ENCODE measurements at regions not wholly inside any gene's neighbourhood (a gene's known extent, or its start where the extent isn't known, plus 50 kb on each side); places are given as distances from the start of the nearest gene placed in this dataset.
A peak's percentile ranks its signal among the peaks of the same experiment; 100 is the strongest.

GRCh38 chr12:4824380-4824779 lies 85.3 kb upstream of the KCNA1 start:
- BruUV-seq (replicated peaks) = no TSS peak
- Histone ChIP-seq H3K4me3 (replicated peaks in 1 of 2; ENCODE audit: low read depth in 1 of 2, low read length in 2 of 2) (no peak overlapping the region), H3K9me2 (ENCODE audit: insufficient read depth) (no peaks in the 10 kb centered on the region), H4K20me1 (ENCODE audit: insufficient read depth) (no peaks in the 10 kb centered on the region), H3K27ac (ENCODE audit: low read depth, low read length) (no peak overlapping the region), H3K27me3 (ENCODE audit: insufficient read depth, low read length) (peaks cover 82% of the 10 kb centered on the region), H3K36me3 (ENCODE audit: control insufficient read depth in 1 of 2, insufficient read depth in 2 of 2, low read length in 2 of 2) (no peaks in the 10 kb centered on the region), H3K9ac (ENCODE audit: low read length) (no peak overlapping the region), H2AFZ (ENCODE audit: low read depth, low read length, poor library complexity, severe bottlenecking) (no peak overlapping the region), H3K9me3 (ENCODE audit: control insufficient read depth in 1 of 2, insufficient read depth in 1 of 2, low read depth in 1 of 2, low read length in 2 of 2) (no peaks in the 10 kb centered on the region), H3K79me2 (ENCODE audit: insufficient read depth, low read length) (no peaks in the 10 kb centered on the region), H3K4me1 (ENCODE audit: control insufficient read depth in 1 of 2, insufficient read depth in 2 of 2, low read length in 2 of 2) (peaks cover 0 to 8% of the 10 kb centered on the region in 2 experiments; a peak in 1 of 4 replicates), H3K4me2 (ENCODE audit: low read length) (no peak overlapping the region; the same call in 1 of the 2 replicates)
- RAD21 ChIA-PET (ENCODE audit: low non-redundant PET in 1 of 2, low total read pairs in 2 of 2, uncharacterized antibody in 2 of 2, unreplicated experiment in 2 of 2) = no interaction called here
- CTCF ChIA-PET = no interaction called here
- intact Hi-C loops (cut with micrococcal nuclease) = no loop called here
- DNase-seq (ENCODE audit: low read depth, low spot score) (no peak), ATAC-seq (peak; percentile 47; the same call in 1 of the 2 replicates)
- TF ChIP-seq YY1 (IDR thresholded peaks at IDR 0.05; ENCODE audit: extremely low read depth, insufficient replicate concordance, low read depth, low read length) = no peak
- TF ChIP-seq EZH2 (IDR thresholded peaks at IDR 0.05) = no peak
- TF ChIP-seq, protein P1, sequence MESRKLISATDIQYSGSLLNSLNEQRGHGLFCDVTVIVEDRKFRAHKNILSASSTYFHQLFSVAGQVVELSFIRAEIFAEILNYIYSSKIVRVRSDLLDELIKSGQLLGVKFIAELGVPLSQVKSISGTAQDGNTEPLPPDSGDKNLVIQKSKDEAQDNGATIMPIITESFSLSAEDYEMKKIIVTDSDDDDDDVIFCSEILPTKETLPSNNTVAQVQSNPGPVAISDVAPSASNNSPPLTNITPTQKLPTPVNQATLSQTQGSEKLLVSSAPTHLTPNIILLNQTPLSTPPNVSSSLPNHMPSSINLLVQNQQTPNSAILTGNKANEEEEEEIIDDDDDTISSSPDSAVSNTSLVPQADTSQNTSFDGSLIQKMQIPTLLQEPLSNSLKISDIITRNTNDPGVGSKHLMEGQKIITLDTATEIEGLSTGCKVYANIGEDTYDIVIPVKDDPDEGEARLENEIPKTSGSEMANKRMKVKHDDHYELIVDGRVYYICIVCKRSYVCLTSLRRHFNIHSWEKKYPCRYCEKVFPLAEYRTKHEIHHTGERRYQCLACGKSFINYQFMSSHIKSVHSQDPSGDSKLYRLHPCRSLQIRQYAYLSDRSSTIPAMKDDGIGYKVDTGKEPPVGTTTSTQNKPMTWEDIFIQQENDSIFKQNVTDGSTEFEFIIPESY (IDR thresholded peaks at IDR 0.05; ENCODE audit: extremely low read depth, insufficient replicate concordance, low read length) = no peak
- no peak for TF ChIP-seq ZNF274 (IDR thresholded peaks at IDR 0.05; ENCODE audit: low read depth, low read length)
- TF ChIP-seq, protein P2, sequence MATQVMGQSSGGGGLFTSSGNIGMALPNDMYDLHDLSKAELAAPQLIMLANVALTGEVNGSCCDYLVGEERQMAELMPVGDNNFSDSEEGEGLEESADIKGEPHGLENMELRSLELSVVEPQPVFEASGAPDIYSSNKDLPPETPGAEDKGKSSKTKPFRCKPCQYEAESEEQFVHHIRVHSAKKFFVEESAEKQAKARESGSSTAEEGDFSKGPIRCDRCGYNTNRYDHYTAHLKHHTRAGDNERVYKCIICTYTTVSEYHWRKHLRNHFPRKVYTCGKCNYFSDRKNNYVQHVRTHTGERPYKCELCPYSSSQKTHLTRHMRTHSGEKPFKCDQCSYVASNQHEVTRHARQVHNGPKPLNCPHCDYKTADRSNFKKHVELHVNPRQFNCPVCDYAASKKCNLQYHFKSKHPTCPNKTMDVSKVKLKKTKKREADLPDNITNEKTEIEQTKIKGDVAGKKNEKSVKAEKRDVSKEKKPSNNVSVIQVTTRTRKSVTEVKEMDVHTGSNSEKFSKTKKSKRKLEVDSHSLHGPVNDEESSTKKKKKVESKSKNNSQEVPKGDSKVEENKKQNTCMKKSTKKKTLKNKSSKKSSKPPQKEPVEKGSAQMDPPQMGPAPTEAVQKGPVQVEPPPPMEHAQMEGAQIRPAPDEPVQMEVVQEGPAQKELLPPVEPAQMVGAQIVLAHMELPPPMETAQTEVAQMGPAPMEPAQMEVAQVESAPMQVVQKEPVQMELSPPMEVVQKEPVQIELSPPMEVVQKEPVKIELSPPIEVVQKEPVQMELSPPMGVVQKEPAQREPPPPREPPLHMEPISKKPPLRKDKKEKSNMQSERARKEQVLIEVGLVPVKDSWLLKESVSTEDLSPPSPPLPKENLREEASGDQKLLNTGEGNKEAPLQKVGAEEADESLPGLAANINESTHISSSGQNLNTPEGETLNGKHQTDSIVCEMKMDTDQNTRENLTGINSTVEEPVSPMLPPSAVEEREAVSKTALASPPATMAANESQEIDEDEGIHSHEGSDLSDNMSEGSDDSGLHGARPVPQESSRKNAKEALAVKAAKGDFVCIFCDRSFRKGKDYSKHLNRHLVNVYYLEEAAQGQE (IDR thresholded peaks at IDR 0.05; ENCODE audit: low read depth) = no peak
- no peak for TF ChIP-seq SIN3A (IDR thresholded peaks at IDR 0.05; ENCODE audit: low read depth)
- TF ChIP-seq TCF7L2 (IDR thresholded peaks at IDR 0.05; ENCODE audit: borderline replicate concordance, extremely low read depth, insufficient read depth, insufficient read length) = no peak
- TF ChIP-seq EZH2phosphoT487 (IDR thresholded peaks at IDR 0.05; ENCODE audit: borderline replicate concordance) = no peak
- TF ChIP-seq ELF1 (IDR thresholded peaks at IDR 0.05; ENCODE audit: borderline replicate concordance, low read depth) = no peak
- no peak for TF ChIP-seq FOSL1 (IDR thresholded peaks at IDR 0.05; ENCODE audit: low read depth)
- no peak for TF ChIP-seq SP1 (IDR thresholded peaks at IDR 0.05; ENCODE audit: low read depth)
- no peak for TF ChIP-seq CTCF (IDR thresholded peaks at IDR 0.05 in 2 of 3, conservative IDR thresholded peaks at IDR 0.05 in 1 of 3; ENCODE audit: borderline replicate concordance in 1 of 3, insufficient read depth in 1 of 3, low read depth in 2 of 3, low read length in 2 of 3)
- POLR2A ChIA-PET = no interaction called here

Data from HCT116 (cell line).